Panc1 (cell line): ENCODE measurements at regions not wholly inside any gene's neighbourhood (a gene's known extent, or its start where the extent isn't known, plus 50 kb on each side); places are given as distances from the start of the nearest gene placed in this dataset.

Experiments used
- ATAC-seq: fragments of 200-7000 bp; cut with Tn5 transposase; 2 replicates; pipeline ENCODE4 v1.9.1; 2020; ENCODE audit warnings: mild to moderate bottlenecking, moderate library complexity
- BruUV-seq: library from RNA; stranded (reverse); fragments of 400-500 nt; replicated peaks from 2 replicates; lab custom pipeline; 2021; lab: Mats Ljungman, UMichigan
- CTCF ChIA-PET: fragments of 300-600 bp; sonication (Branson Sonifier 250); formaldehyde crosslinking; loops from one replicate; lab custom pipeline; 2022; ENCODE audit warnings: antibody characterized with exemption; lab: Charles Lee
- POLR2A ChIA-PET: fragments of 300-600 bp; sonication (Branson Sonifier 250); formaldehyde crosslinking; loops from one replicate; lab custom pipeline; 2022; ENCODE audit warnings: antibody characterized with exemption; lab: Charles Lee
- DNase-seq: peaks from one replicate; pipeline ENCODE4 v3.0.0-alpha.2; 2010; ENCODE audit warnings: low read depth, low spot score
- H3K27ac ChIP-seq: 2 replicates; pipeline ENCODE4 v1.5.1; 2011; ENCODE audit warnings: mild to moderate bottlenecking, low read length, inconsistent platforms
- H3K27me3 ChIP-seq: fragments of 200-500 bp; sonication (Bioruptor generic); 2 replicates; pipeline ENCODE4 v1.6.0; 2014; ENCODE audit warnings: low read length, inconsistent platforms; ENCODE audit not compliant: control insufficient read depth, insufficient read depth
- H3K36me3 ChIP-seq: fragments of 200-500 bp; sonication (Bioruptor generic); 2 replicates; pipeline ENCODE4 v1.5.1; 2014; ENCODE audit warnings: inconsistent platforms, mild to moderate bottlenecking, low read length, moderate library complexity; ENCODE audit not compliant: control insufficient read depth, insufficient read depth
- H3K4me1 ChIP-seq: 2 replicates; pipeline ENCODE4 v1.5.1; 2011; ENCODE audit warnings: inconsistent platforms, mild to moderate bottlenecking, low read length, moderate library complexity; ENCODE audit not compliant: control insufficient read depth, insufficient read depth
- H3K4me3 ChIP-seq, 2 experiments: 2 replicates each; pipeline ENCODE4 v1.5.1; 2011 to 2012; ENCODE audit warnings: low read depth in 2 of 2, low read length in 2 of 2, mild to moderate bottlenecking in 2 of 2, inconsistent platforms in 1 of 2, moderate library complexity in 1 of 2
- H3K9me3 ChIP-seq: fragments of 200-500 bp; sonication (Bioruptor generic); 2 replicates; pipeline ENCODE4 v1.5.1; 2014; ENCODE audit warnings: low read depth, mild to moderate bottlenecking, inconsistent platforms, low read length, moderate library complexity; ENCODE audit not compliant: control insufficient read depth, insufficient read depth
- POLR2AphosphoS5 ChIP-seq: IDR thresholded peaks from 2 replicates; pipeline ENCODE4 v1.6.1; 2012; ENCODE audit warnings: mild to moderate bottlenecking, low read depth, low read length, moderate library complexity
- REST ChIP-seq, 2 experiments: IDR thresholded peaks; 2 replicates each; pipeline ENCODE4 v1.6.1; 2011 to 2012; ENCODE audit warnings: low read depth in 2 of 2, control low read depth in 1 of 2, low read length in 1 of 2, mild to moderate bottlenecking in 1 of 2, moderate library complexity in 1 of 2; ENCODE audit not compliant: insufficient read depth in 1 of 2
- SIN3A ChIP-seq: IDR thresholded peaks from 2 replicates; pipeline ENCODE4 v1.6.1; 2012; ENCODE audit warnings: low read depth, mild to moderate bottlenecking, low read length, moderate library complexity, borderline replicate concordance; ENCODE audit not compliant: insufficient read depth
- TCF7L2 ChIP-seq: IDR thresholded peaks from 2 replicates; pipeline ENCODE4 v1.6.1; 2011; ENCODE audit warnings: mild to moderate bottlenecking, low read depth, low read length, inconsistent platforms
- in situ Hi-C: cut with HindIII; loops from 2 replicates; pipeline ENCODE4 v1.10.0; 2016; ENCODE audit warnings: low sequenced_read_pairs, low pct_unique_long_range_greater_than_20kb
- intact Hi-C: fragments of 100-400 bp; cut with micrococcal nuclease; formaldehyde crosslinking; loops from one replicate; pipeline ENCODE4 v1.10.0; 2022; ENCODE audit not compliant: unreplicated experiment
- TF ChIP-seq, protein P1 (sequence below): fragments of 450-650 bp; IDR thresholded peaks from 2 replicates; pipeline ENCODE4 v1.5.1; 2017; ENCODE audit warnings: mild to moderate bottlenecking

- Histone ChIP-seq H3K27ac (no peak overlapping the region), H3K27me3 (no peaks in the 10 kb centered on the region), H3K9me3 (no peaks in the 10 kb centered on the region), H3K4me1 (no peaks in the 10 kb centered on the region), H3K36me3 (no peaks in the 10 kb centered on the region), H3K4me3 (no peak overlapping the region)
- ChIA-PET POLR2A (no interaction called here), CTCF (no interaction called here)
- TF ChIP-seq, protein P1, sequence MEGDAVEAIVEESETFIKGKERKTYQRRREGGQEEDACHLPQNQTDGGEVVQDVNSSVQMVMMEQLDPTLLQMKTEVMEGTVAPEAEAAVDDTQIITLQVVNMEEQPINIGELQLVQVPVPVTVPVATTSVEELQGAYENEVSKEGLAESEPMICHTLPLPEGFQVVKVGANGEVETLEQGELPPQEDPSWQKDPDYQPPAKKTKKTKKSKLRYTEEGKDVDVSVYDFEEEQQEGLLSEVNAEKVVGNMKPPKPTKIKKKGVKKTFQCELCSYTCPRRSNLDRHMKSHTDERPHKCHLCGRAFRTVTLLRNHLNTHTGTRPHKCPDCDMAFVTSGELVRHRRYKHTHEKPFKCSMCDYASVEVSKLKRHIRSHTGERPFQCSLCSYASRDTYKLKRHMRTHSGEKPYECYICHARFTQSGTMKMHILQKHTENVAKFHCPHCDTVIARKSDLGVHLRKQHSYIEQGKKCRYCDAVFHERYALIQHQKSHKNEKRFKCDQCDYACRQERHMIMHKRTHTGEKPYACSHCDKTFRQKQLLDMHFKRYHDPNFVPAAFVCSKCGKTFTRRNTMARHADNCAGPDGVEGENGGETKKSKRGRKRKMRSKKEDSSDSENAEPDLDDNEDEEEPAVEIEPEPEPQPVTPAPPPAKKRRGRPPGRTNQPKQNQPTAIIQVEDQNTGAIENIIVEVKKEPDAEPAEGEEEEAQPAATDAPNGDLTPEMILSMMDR, result no peak
- TF ChIP-seq TCF7L2, result no peak
- TF ChIP-seq SIN3A, result no peak
- no peak for TF ChIP-seq REST (IDR thresholded peaks at IDR 0.05; ENCODE audit: insufficient read depth in 1 of 2, low read depth in 2 of 2, low read length in 1 of 2)
- no peak for TF ChIP-seq POLR2AphosphoS5
- intact Hi-C loops (no loop called here), in situ Hi-C loops (no loop called here)
- DNase-seq, result no peak
- no peak for ATAC-seq
- BruUV-seq, result no TSS peak
Observed at GRCh38 chr4:147219145-147219544, 261.8 kb upstream of the EDNRA start.

DNA sequence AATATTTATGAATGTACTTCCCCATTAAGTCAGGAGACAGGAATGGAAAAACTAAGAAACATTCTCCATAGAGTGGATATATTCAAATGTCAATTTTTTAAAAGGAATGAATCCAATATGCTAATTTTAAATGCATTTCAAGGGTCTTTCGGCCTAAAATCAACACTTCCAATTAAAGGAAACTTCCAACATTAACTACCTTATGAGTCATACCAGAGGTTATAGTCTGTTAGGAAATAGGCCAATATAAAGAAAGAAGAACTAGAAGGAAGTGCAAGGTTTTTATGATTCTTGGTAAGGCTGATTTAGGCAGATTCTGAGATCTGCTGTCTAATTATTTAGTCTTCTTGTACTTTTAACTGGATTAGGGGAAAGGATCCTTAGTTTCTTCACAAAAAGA lies 260.1 kb upstream of the EDNRA start:
- no TSS peak for BruUV-seq
- POLR2A ChIA-PET, result no interaction called here

More for the DNA sequence above, 260.1 kb upstream of the EDNRA start:
- DNase-seq, result no peak
- no peaks in the 10 kb centered on the region for H3K36me3 ChIP-seq
- no peaks in the 10 kb centered on the region for H3K9me3 ChIP-seq
- TF ChIP-seq POLR2AphosphoS5 (no peak), TCF7L2 (no peak), SIN3A (no peak), REST (IDR thresholded peaks at IDR 0.05; ENCODE audit: insufficient read depth in 1 of 2, low read depth in 2 of 2, low read length in 1 of 2) (no peak)
- TF ChIP-seq, protein P1, result no peak
- no peaks in the 10 kb centered on the region for H3K4me1 ChIP-seq
- CTCF ChIA-PET, result no interaction called here
- ATAC-seq, result no peak
- no peaks in the 10 kb centered on the region for H3K27me3 ChIP-seq
- in situ Hi-C loops, result no loop called here
- H3K4me3 ChIP-seq, result no peak overlapping the region
- H3K27ac ChIP-seq, result no peak overlapping the region
- intact Hi-C loops, result no loop called here
